ENCODE measurements at regions not wholly inside any gene's neighbourhood (a gene's known extent, or its start where the extent isn't known, plus 50 kb on each side); places are given as distances from the start of the nearest gene placed in this dataset.

- Mint-ChIP-seq H3K36me3 (ENCODE audit: low read depth) (no peaks in the 10 kb centered on the region), H3K27me3 (ENCODE audit: insufficient read depth, low read depth, poor library complexity) (no peaks in the 10 kb centered on the region), H3K27ac (no peak overlapping the region), H3K4me1 (peaks cover 6% of the 10 kb centered on the region; the same call in 2 of the 3 replicates), H3K4me3 (no peak overlapping the region), H3K9me3 (no peaks in the 10 kb centered on the region)
- Histone ChIP-seq H3K4me3 (no peak overlapping the region), H2AFZ (no peak overlapping the region), H3K27ac (ENCODE audit: low read depth) (no peak overlapping the region), H3K27me3 (ENCODE audit: insufficient read depth) (no peaks in the 10 kb centered on the region), H3K4me1 (ENCODE audit: insufficient read depth) (no peaks in the 10 kb centered on the region), H4K20me1 (replicated peaks; ENCODE audit: insufficient read depth) (no peaks in the 10 kb centered on the region; the same call in 1 of the 2 replicates), H3K36me3 (ENCODE audit: insufficient read depth) (no peaks in the 10 kb centered on the region; the same call in 1 of the 2 replicates), H3K9me2 (ENCODE audit: insufficient read depth) (no peaks in the 10 kb centered on the region), H3K79me2 (replicated peaks; ENCODE audit: insufficient read depth) (no peaks in the 10 kb centered on the region), H3F3A (replicated peaks; ENCODE audit: low read depth) (no peaks in the 10 kb centered on the region), H3K4me2 (no peak overlapping the region)
- DNase-seq (ENCODE audit: low spot score), result peak; percentile 66
- no peak for TF ChIP-seq JUNB (IDR thresholded peaks at IDR 0.05; ENCODE audit: unreplicated experiment)
- TF ChIP-seq ZNF114 (CRISPR knock-in tag; IDR thresholded peaks at IDR 0.05), result no peak
- TF ChIP-seq, protein P1, sequence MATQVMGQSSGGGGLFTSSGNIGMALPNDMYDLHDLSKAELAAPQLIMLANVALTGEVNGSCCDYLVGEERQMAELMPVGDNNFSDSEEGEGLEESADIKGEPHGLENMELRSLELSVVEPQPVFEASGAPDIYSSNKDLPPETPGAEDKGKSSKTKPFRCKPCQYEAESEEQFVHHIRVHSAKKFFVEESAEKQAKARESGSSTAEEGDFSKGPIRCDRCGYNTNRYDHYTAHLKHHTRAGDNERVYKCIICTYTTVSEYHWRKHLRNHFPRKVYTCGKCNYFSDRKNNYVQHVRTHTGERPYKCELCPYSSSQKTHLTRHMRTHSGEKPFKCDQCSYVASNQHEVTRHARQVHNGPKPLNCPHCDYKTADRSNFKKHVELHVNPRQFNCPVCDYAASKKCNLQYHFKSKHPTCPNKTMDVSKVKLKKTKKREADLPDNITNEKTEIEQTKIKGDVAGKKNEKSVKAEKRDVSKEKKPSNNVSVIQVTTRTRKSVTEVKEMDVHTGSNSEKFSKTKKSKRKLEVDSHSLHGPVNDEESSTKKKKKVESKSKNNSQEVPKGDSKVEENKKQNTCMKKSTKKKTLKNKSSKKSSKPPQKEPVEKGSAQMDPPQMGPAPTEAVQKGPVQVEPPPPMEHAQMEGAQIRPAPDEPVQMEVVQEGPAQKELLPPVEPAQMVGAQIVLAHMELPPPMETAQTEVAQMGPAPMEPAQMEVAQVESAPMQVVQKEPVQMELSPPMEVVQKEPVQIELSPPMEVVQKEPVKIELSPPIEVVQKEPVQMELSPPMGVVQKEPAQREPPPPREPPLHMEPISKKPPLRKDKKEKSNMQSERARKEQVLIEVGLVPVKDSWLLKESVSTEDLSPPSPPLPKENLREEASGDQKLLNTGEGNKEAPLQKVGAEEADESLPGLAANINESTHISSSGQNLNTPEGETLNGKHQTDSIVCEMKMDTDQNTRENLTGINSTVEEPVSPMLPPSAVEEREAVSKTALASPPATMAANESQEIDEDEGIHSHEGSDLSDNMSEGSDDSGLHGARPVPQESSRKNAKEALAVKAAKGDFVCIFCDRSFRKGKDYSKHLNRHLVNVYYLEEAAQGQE (IDR thresholded peaks at IDR 0.05; ENCODE audit: unreplicated experiment), result no peak
- TF ChIP-seq STAT1 (IDR thresholded peaks at IDR 0.05; ENCODE audit: unreplicated experiment), result no peak
- no peak for TF ChIP-seq POLR2AphosphoS5 (IDR thresholded peaks at IDR 0.05; ENCODE audit: low read depth)
- TF ChIP-seq, protein P2, sequence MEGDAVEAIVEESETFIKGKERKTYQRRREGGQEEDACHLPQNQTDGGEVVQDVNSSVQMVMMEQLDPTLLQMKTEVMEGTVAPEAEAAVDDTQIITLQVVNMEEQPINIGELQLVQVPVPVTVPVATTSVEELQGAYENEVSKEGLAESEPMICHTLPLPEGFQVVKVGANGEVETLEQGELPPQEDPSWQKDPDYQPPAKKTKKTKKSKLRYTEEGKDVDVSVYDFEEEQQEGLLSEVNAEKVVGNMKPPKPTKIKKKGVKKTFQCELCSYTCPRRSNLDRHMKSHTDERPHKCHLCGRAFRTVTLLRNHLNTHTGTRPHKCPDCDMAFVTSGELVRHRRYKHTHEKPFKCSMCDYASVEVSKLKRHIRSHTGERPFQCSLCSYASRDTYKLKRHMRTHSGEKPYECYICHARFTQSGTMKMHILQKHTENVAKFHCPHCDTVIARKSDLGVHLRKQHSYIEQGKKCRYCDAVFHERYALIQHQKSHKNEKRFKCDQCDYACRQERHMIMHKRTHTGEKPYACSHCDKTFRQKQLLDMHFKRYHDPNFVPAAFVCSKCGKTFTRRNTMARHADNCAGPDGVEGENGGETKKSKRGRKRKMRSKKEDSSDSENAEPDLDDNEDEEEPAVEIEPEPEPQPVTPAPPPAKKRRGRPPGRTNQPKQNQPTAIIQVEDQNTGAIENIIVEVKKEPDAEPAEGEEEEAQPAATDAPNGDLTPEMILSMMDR (conservative IDR thresholded peaks at IDR 0.05; ENCODE audit: low read depth in 2 of 2), result peak; percentile 54 to 74
- TF ChIP-seq EZH2phosphoT487 (IDR thresholded peaks at IDR 0.05; ENCODE audit: unreplicated experiment), result no peak
- TF ChIP-seq CREB1 (CRISPR knock-in tag; IDR thresholded peaks at IDR 0.05; ENCODE audit: low read depth), result no peak
- ATAC-seq, result peak; percentile 71
Observed at GRCh38 chr15:81809543-81809942, 236.3 kb downstream of the MEX3B start.

DNA sequence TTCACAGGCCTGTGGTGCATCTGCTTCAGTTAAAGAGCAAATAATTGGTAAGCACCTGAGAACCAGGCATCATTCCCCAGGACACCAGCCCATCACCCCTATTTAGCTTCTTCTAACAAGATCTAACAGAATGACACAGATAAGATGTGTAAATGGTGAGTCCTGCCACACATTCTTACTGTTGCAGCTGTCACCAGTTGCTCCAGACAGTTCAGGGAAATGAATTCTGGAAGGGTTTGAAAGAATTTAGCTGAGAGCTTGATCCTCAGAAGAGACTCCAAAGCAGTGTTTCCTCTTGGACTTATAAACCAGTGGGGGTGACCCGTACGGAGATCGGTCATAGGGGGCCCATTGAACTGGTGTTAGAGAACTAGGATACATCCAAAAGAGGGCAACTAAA lies 238.0 kb downstream of the MEX3B start:
- no peak overlapping the region for H2AFZ ChIP-seq
- Mint-ChIP-seq H3K27ac (no peak overlapping the region), H3K4me1 (peaks cover 6% of the 10 kb centered on the region; the same call in 2 of the 3 replicates), H3K27me3 (ENCODE audit: insufficient read depth, low read depth, poor library complexity) (no peaks in the 10 kb centered on the region), H3K4me3 (no peak overlapping the region), H3K36me3 (ENCODE audit: low read depth) (no peaks in the 10 kb centered on the region), H3K9me3 (no peaks in the 10 kb centered on the region)
- H3K4me1 ChIP-seq (ENCODE audit: insufficient read depth), result no peaks in the 10 kb centered on the region
- no peak overlapping the region for H3K4me3 ChIP-seq
- no peak for ATAC-seq
- no peaks in the 10 kb centered on the region; the same call in 1 of the 2 replicates for H3K36me3 ChIP-seq (ENCODE audit: insufficient read depth)
- H3K9me2 ChIP-seq (ENCODE audit: insufficient read depth), result no peaks in the 10 kb centered on the region
- no peak overlapping the region for H3K27ac ChIP-seq (ENCODE audit: low read depth)
- H3F3A ChIP-seq (replicated peaks; ENCODE audit: low read depth), result no peaks in the 10 kb centered on the region
- H3K27me3 ChIP-seq (ENCODE audit: insufficient read depth), result no peaks in the 10 kb centered on the region
- no peaks in the 10 kb centered on the region for H3K79me2 ChIP-seq (replicated peaks; ENCODE audit: insufficient read depth)
- no peak overlapping the region for H3K4me2 ChIP-seq
- no peaks in the 10 kb centered on the region; the same call in 1 of the 2 replicates for H4K20me1 ChIP-seq (replicated peaks; ENCODE audit: insufficient read depth)
- no peak for DNase-seq (ENCODE audit: low spot score)
- TF ChIP-seq NANOG (IDR thresholded peaks at IDR 0.05; ENCODE audit: borderline replicate concordance), result no peak
- TF ChIP-seq, protein P3, sequence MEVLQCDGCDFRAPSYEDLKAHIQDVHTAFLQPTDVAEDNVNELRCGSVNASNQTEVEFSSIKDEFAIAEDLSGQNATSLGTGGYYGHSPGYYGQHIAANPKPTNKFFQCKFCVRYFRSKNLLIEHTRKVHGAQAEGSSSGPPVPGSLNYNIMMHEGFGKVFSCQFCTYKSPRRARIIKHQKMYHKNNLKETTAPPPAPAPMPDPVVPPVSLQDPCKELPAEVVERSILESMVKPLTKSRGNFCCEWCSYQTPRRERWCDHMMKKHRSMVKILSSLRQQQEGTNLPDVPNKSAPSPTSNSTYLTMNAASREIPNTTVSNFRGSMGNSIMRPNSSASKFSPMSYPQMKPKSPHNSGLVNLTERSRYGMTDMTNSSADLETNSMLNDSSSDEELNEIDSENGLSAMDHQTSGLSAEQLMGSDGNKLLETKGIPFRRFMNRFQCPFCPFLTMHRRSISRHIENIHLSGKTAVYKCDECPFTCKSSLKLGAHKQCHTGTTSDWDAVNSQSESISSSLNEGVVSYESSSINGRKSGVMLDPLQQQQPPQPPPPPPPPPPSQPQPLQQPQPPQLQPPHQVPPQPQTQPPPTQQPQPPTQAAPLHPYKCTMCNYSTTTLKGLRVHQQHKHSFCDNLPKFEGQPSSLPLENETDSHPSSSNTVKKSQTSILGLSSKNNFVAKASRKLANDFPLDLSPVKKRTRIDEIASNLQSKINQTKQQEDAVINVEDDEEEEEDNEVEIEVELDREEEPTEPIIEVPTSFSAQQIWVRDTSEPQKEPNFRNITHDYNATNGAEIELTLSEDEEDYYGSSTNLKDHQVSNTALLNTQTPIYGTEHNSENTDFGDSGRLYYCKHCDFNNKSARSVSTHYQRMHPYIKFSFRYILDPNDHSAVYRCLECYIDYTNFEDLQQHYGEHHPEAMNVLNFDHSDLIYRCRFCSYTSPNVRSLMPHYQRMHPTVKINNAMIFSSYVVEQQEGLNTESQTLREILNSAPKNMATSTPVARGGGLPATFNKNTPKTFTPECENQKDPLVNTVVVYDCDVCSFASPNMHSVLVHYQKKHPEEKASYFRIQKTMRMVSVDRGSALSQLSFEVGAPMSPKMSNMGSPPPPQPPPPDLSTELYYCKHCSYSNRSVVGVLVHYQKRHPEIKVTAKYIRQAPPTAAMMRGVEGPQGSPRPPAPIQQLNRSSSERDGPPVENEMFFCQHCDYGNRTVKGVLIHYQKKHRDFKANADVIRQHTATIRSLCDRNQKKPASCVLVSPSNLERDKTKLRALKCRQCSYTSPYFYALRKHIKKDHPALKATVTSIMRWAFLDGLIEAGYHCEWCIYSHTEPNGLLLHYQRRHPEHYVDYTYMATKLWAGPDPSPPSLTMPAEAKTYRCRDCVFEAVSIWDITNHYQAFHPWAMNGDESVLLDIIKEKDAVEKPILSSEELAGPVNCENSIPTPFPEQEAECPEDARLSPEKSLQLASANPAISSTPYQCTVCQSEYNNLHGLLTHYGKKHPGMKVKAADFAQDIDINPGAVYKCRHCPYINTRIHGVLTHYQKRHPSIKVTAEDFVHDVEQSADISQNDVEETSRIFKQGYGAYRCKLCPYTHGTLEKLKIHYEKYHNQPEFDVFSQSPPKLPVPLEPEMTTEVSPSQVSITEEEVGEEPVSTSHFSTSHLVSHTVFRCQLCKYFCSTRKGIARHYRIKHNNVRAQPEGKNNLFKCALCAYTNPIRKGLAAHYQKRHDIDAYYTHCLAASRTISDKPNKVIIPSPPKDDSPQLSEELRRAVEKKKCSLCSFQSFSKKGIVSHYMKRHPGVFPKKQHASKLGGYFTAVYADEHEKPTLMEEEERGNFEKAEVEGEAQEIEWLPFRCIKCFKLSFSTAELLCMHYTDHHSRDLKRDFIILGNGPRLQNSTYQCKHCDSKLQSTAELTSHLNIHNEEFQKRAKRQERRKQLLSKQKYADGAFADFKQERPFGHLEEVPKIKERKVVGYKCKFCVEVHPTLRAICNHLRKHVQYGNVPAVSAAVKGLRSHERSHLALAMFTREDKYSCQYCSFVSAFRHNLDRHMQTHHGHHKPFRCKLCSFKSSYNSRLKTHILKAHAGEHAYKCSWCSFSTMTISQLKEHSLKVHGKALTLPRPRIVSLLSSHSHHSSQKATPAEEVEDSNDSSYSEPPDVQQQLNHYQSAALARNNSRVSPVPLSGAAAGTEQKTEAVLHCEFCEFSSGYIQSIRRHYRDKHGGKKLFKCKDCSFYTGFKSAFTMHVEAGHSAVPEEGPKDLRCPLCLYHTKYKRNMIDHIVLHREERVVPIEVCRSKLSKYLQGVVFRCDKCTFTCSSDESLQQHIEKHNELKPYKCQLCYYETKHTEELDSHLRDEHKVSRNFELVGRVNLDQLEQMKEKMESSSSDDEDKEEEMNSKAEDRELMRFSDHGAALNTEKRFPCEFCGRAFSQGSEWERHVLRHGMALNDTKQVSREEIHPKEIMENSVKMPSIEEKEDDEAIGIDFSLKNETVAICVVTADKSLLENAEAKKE (CRISPR knock-in tag; IDR thresholded peaks at IDR 0.05), result no peak
- no peak for TF ChIP-seq ZNF114 (CRISPR knock-in tag; IDR thresholded peaks at IDR 0.05)
- no peak for TF ChIP-seq EZH2 (IDR thresholded peaks at IDR 0.05; ENCODE audit: low read depth, unreplicated experiment)
- TF ChIP-seq CREB1 (CRISPR knock-in tag; IDR thresholded peaks at IDR 0.05; ENCODE audit: low read depth), result no peak

All from GM23338 (cell line).